ENCODE measurements at regions not wholly inside any gene's neighbourhood (a gene's known extent, or its start where the extent isn't known, plus 50 kb on each side); places are given as distances from the start of the nearest gene placed in this dataset.

- H3K27ac ChIP-seq (ENCODE audit: low read depth, low read length) = no peak overlapping the region
- H3K4me3 ChIP-seq (ENCODE audit: low read length) = no peak overlapping the region
- peaks cover 35% of the 10 kb centered on the region for H3K4me1 ChIP-seq (ENCODE audit: control insufficient read depth, low read length)
- H3K9me2 ChIP-seq (replicated peaks; ENCODE audit: control insufficient read depth, low read length) = no peaks in the 10 kb centered on the region
- no peaks in the 10 kb centered on the region for H3K36me3 ChIP-seq (ENCODE audit: control insufficient read depth, low read length)
- no peak overlapping the region for H3K4me2 ChIP-seq (ENCODE audit: low read length)
- H3K79me2 ChIP-seq (ENCODE audit: control insufficient read depth, low read length) = no peaks in the 10 kb centered on the region
- H4K20me1 ChIP-seq (ENCODE audit: control insufficient read depth, insufficient read depth, low read depth, low read length) = no peaks in the 10 kb centered on the region
- H3F3A ChIP-seq (ENCODE audit: control insufficient read depth, insufficient read depth) = no peaks in the 10 kb centered on the region
- peaks cover 3% of the 10 kb centered on the region; the same call in 1 of the 2 replicates for H3K27me3 ChIP-seq (ENCODE audit: control insufficient read depth, low read length)
- H3K9me3 ChIP-seq (ENCODE audit: control insufficient read depth, insufficient read depth, low read length) = no peaks in the 10 kb centered on the region
- TF ChIP-seq EZH2phosphoT487 (IDR thresholded peaks at IDR 0.05; ENCODE audit: borderline replicate concordance, low read length) (no peak), CTCF (IDR thresholded peaks at IDR 0.05; ENCODE audit: low read depth, low read length, poor library complexity, severe bottlenecking) (no peak)
These were observed 174.0 kb downstream of the MREG start for GRCh38 chr2:215839309-215839708.

GRCh38 chr2:215836881-215837280 lies 176.5 kb downstream of the MREG start:
- Histone ChIP-seq H3K9me3 (ENCODE audit: control insufficient read depth, insufficient read depth, low read length) (no peaks in the 10 kb centered on the region), H3K79me2 (ENCODE audit: control insufficient read depth, low read length) (no peaks in the 10 kb centered on the region), H3K27me3 (ENCODE audit: control insufficient read depth, low read length) (peaks cover 10% of the 10 kb centered on the region), H4K20me1 (ENCODE audit: control insufficient read depth, insufficient read depth, low read depth, low read length) (no peaks in the 10 kb centered on the region), H3K36me3 (ENCODE audit: control insufficient read depth, low read length) (no peaks in the 10 kb centered on the region), H3K4me3 (ENCODE audit: low read length) (no peak overlapping the region), H3K4me1 (ENCODE audit: control insufficient read depth, low read length) (peaks cover 35% of the 10 kb centered on the region), H3K27ac (ENCODE audit: low read depth, low read length) (no peak overlapping the region), H3F3A (ENCODE audit: control insufficient read depth, insufficient read depth) (no peaks in the 10 kb centered on the region), H3K9me2 (replicated peaks; ENCODE audit: control insufficient read depth, low read length) (no peaks in the 10 kb centered on the region), H3K4me2 (ENCODE audit: low read length) (no peak overlapping the region)
- TF ChIP-seq EZH2phosphoT487 (IDR thresholded peaks at IDR 0.05; ENCODE audit: borderline replicate concordance, low read length) = no peak
- no peak for TF ChIP-seq CTCF (IDR thresholded peaks at IDR 0.05; ENCODE audit: low read depth, low read length, poor library complexity, severe bottlenecking)

GRCh38 chr2:215835657-215836056 lies 177.7 kb downstream of the MREG start:
- Histone ChIP-seq H3K79me2 (ENCODE audit: control insufficient read depth, low read length) (no peaks in the 10 kb centered on the region), H3K9me2 (replicated peaks; ENCODE audit: control insufficient read depth, low read length) (no peaks in the 10 kb centered on the region), H3K27me3 (ENCODE audit: control insufficient read depth, low read length) (peaks cover 12% of the 10 kb centered on the region), H3K4me2 (ENCODE audit: low read length) (no peak overlapping the region), H3F3A (ENCODE audit: control insufficient read depth, insufficient read depth) (no peaks in the 10 kb centered on the region), H4K20me1 (ENCODE audit: control insufficient read depth, insufficient read depth, low read depth, low read length) (no peaks in the 10 kb centered on the region), H3K27ac (ENCODE audit: low read depth, low read length) (no peak overlapping the region), H3K9me3 (ENCODE audit: control insufficient read depth, insufficient read depth, low read length) (no peaks in the 10 kb centered on the region), H3K36me3 (ENCODE audit: control insufficient read depth, low read length) (no peaks in the 10 kb centered on the region), H3K4me3 (ENCODE audit: low read length) (no peak overlapping the region), H3K4me1 (ENCODE audit: control insufficient read depth, low read length) (peaks cover 25% of the 10 kb centered on the region)
- TF ChIP-seq EZH2phosphoT487 (IDR thresholded peaks at IDR 0.05; ENCODE audit: borderline replicate concordance, low read length) (no peak), CTCF (IDR thresholded peaks at IDR 0.05; ENCODE audit: low read depth, low read length, poor library complexity, severe bottlenecking) (no peak)

GRCh38 chr2:215835231-215835630 lies 178.1 kb downstream of the MREG start:
- Histone ChIP-seq H3K79me2 (ENCODE audit: control insufficient read depth, low read length) (no peaks in the 10 kb centered on the region), H3K4me1 (ENCODE audit: control insufficient read depth, low read length) (peaks cover 21% of the 10 kb centered on the region), H3K36me3 (ENCODE audit: control insufficient read depth, low read length) (no peaks in the 10 kb centered on the region), H3K27me3 (ENCODE audit: control insufficient read depth, low read length) (peaks cover 12% of the 10 kb centered on the region), H3K9me2 (replicated peaks; ENCODE audit: control insufficient read depth, low read length) (no peaks in the 10 kb centered on the region), H3F3A (ENCODE audit: control insufficient read depth, insufficient read depth) (no peaks in the 10 kb centered on the region), H4K20me1 (ENCODE audit: control insufficient read depth, insufficient read depth, low read depth, low read length) (no peaks in the 10 kb centered on the region), H3K4me3 (ENCODE audit: low read length) (no peak overlapping the region), H3K27ac (ENCODE audit: low read depth, low read length) (no peak overlapping the region), H3K9me3 (ENCODE audit: control insufficient read depth, insufficient read depth, low read length) (no peaks in the 10 kb centered on the region), H3K4me2 (ENCODE audit: low read length) (no peak overlapping the region)
- TF ChIP-seq CTCF (IDR thresholded peaks at IDR 0.05; ENCODE audit: low read depth, low read length, poor library complexity, severe bottlenecking) (no peak), EZH2phosphoT487 (IDR thresholded peaks at IDR 0.05; ENCODE audit: borderline replicate concordance, low read length) (no peak)

All from DOHH2 (cell line).